NCI-H1930 (cell line): ENCODE measurements at regions not wholly inside any gene's neighbourhood (a gene's known extent, or its start where the extent isn't known, plus 50 kb on each side); places are given as distances from the start of the nearest gene placed in this dataset.
"Not testable (repeated sequence)": the region's sequence is repeated elsewhere in the genome, so short reads cannot be mapped to it uniquely, and the experiment has no call there.

Experiments used
- DNase-seq, 2 experiments: peaks; one replicate each; lab custom pipeline; 2025; lab: John Stamatoyannopoulos, UW

- DNase-seq = no peak
Measured at GRCh38 chr3:159378396-159379194, 576.7 kb downstream of the MFSD1 start.

GRCh38 chr3:159380891-159381290 lies 579.0 kb downstream of the MFSD1 start:
- DNase-seq = no peak

GRCh38 chr3:159390656-159391212 lies 588.9 kb downstream of the MFSD1 start:
- no peak for DNase-seq

- not testable (repeated sequence) for DNase-seq
Measured at GRCh38 chr3:159397683-159398082, 591.0 kb upstream of the IL12A start.

- no peak for DNase-seq
Measured at GRCh38 chr3:159401069-159401468, 587.6 kb upstream of the IL12A start.

- DNase-seq = not testable (repeated sequence)
Measured at GRCh38 chr3:159409711-159410110, 578.9 kb upstream of the IL12A start.

- no peak for DNase-seq
Measured at GRCh38 chr3:159413319-159413718, 575.3 kb upstream of the IL12A start.

- DNase-seq = no peak
Measured at GRCh38 chr3:159416856-159417255, 571.8 kb upstream of the IL12A start.

GRCh38 chr3:159417761-159418160 lies 570.9 kb upstream of the IL12A start:
- no peak for DNase-seq

- no peak for DNase-seq
Measured at GRCh38 chr3:159418571-159419526, 569.8 kb upstream of the IL12A start.

- DNase-seq = no peak
Measured at GRCh38 chr3:159429702-159430101, 558.9 kb upstream of the IL12A start.

- DNase-seq = no peak
Measured at GRCh38 chr3:159432682-159433340, 555.8 kb upstream of the IL12A start.

- no peak for DNase-seq
Measured at GRCh38 chr3:159439346-159439745, 549.3 kb upstream of the IL12A start.

- DNase-seq = no peak
Measured at GRCh38 chr3:159441279-159441678, 547.4 kb upstream of the IL12A start.

- no peak for DNase-seq
Measured at GRCh38 chr3:159443266-159443665, 545.4 kb upstream of the IL12A start.

GRCh38 chr3:159447841-159448240 lies 540.8 kb upstream of the IL12A start:
- DNase-seq = no peak

- DNase-seq = no peak
Measured at GRCh38 chr3:159448902-159449301, 539.7 kb upstream of the IL12A start.

- peak in 1 of 2 experiments; percentile 13 for DNase-seq
Measured at GRCh38 chr3:159451067-159451466, 537.6 kb upstream of the IL12A start.

- no peak for DNase-seq
Measured at GRCh38 chr3:159451482-159451881, 537.2 kb upstream of the IL12A start.

- DNase-seq = no peak
Measured at GRCh38 chr3:159453036-159453435, 535.6 kb upstream of the IL12A start.

- no peak for DNase-seq
Measured at GRCh38 chr3:159453945-159454344, 534.7 kb upstream of the IL12A start.

- no peak for DNase-seq
Measured at GRCh38 chr3:159455741-159456181, 532.9 kb upstream of the IL12A start.
